Stimulated activated CD4-positive, alpha-beta T cell treated with anti-CD3 and anti-CD28 coated beads, TNF-alpha, amount 100 ng/mL, for 1 hour (primary cell): ENCODE measurements at regions not wholly inside any gene's neighbourhood (a gene's known extent, or its start where the extent isn't known, plus 50 kb on each side); places are given as distances from the start of the nearest gene placed in this dataset.

Experiments used
- DNase-seq, 3 donors: peaks; one replicate each; pipeline ENCODE4 v3.0.0-alpha.2; 2020; ENCODE audit warnings: low read depth in 3 of 3, low spot score in 1 of 3

GRCh38 chr2:137823196-137823595, 141.1 kb upstream of the HNMT start:
- DNase-seq, result no peak

DNA sequence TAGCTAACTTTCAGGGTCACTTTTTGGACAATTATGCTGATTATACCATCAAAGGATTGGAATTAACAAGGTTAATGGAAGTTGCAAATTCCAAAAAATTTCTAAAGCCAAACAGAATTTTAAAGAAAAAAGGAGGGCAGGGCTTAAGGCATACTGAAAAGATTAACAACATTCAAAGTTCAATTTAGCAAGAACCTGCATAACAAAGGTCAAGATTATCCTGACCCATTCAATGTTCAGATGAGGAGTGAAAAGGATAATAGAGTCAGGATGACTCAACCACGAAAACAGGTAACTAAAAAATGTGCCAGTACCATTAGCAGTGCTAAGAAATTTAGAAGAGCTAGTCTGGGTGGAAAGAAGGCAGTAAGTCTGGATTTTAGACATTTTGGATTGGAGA, 139.8 kb upstream of the HNMT start:
- DNase-seq, result no peak

DNA sequence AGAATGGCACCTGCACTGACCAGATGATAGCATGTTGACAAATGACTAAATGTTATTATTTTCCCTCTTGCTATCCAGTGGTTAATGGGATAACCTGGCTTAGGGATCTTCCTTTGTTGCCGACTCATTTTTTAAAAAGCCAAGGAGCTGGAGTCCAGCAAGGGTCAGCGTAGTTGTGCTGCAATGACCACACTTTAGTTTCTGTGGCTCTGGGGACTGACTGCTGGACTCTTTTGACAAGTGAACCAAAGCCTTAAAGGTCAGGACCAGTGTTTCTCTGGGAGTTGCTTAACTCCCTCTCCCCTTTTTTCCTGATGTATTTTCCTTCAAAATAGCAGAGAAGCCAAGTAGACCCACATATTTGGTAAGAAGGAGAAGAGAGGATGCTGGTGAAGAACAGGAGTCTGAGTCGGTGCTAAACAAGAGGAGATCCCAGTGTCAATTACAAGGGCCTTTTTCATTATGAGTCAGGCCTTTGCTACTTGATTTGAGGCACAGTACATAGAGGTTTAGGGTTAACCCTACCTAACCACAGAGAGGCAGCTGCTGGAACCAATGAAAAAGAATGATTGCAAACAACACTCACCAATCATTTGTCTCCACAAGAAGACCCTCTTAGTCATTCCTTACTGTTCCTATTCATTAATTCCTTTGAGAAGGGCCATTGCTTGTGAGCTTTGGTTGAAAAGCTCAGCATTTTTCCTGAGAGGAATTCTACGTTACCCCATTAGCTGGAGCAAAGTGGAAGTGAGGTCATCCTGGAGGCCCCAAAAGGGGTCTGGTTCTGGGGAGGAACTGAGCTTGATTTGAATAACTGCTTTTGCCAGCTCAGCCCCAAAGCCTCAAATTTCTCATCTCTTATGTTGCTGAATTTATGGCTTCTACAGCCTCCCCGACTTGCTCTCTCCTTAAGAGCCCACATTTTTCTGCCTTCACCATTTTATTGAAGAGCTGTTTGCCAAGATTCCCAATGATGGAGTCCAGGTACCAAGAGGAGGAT, 137.6 kb upstream of the HNMT start:
- DNase-seq, result no peak

GRCh38 chr2:137828624-137829023, 135.6 kb upstream of the HNMT start:
- DNase-seq, result no peak

DNA sequence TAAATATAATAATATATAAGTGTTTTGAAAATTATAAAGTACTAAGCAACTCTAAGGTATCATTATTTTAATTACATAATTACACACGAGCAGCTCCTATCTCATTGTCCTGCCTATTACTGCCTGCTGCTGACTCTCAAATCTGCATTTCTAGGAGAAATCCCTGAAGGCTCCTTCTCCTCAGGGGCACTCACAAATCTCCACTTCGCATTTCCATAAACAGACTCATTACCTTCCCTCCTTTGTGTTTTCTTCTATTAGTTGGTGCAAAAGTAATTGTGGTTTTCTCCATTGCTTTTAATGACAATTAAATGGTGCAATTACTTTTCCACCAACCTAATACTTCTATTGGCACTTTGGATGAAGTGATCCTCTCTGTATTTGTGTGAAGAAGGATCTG, 135.0 kb upstream of the HNMT start:
- no peak for DNase-seq

DNA sequence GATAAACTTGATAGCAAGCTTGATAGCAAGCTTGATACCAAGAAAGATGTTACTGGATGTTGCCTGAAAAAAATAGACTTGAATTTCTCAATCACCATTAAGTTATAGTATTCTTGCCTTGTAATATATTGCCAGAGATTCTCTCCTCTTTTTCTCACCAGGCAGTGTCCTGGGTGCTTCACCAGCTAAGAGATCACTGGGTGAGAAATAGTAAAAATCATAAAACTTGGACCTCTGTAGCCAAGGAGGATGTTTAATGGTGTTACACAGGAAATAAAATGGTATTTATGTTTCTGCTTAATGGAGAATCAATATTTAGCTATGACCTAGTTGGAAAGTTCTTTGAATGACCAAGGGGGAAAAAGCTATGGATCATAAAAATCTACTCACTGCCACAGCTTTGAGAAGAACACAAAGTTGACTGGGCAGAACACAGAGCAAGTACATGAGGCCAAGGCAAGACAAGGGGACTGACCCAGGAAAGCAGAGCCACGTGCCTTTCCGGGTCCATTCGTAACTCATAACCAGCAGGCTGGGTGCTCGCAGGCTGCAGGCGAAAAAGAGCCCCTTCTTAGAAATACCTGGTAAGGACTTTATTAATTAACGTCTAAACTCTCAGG, 129.4 kb upstream of the HNMT start:
- no peak for DNase-seq

- no peak for DNase-seq
Observed at GRCh38 chr2:137836671-137837070, 127.6 kb upstream of the HNMT start.

- no peak for DNase-seq
Observed at GRCh38 chr2:137837830-137838229, 126.4 kb upstream of the HNMT start.

GRCh38 chr2:137838255-137839092, 125.8 kb upstream of the HNMT start:
- no peak for DNase-seq

DNA sequence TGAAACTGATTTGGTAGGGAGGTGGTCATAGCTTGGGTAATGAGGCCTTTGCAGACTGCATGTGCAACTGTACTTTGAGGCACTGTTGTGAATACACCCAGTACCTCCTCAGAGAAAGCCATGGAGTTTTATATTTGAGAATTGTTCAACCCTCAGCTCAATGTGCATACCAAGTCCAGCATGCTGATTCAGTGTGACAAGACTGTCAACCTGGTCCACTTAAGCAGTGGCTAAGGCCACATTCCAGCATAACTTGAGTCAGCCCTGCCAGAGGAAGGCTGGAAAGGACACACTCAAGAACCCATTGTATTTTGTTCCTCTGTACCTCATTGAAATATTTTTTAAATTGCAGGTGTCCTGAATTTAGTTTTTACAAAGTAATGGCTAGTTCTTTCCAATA, 121.8 kb upstream of the HNMT start:
- DNase-seq, result no peak

DNA sequence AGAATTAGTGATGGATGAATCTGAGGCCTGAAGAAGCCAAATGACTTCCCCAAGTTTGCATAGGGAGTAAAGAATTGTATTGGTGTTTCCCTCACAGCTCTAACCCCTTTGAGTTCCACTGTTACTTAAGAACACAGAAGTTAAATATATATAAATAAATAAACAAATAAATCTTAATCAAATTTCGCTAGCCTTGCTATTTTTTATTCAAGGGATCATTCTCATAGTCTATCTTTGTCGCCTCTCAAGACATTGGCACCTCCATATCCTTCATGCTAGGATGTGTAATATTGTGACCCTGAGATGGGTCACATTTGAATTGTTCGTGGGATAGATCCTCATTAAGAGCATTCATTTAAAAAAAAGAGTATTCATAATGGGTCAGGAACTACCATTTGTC, 121.3 kb upstream of the HNMT start:
- DNase-seq, result no peak

DNA sequence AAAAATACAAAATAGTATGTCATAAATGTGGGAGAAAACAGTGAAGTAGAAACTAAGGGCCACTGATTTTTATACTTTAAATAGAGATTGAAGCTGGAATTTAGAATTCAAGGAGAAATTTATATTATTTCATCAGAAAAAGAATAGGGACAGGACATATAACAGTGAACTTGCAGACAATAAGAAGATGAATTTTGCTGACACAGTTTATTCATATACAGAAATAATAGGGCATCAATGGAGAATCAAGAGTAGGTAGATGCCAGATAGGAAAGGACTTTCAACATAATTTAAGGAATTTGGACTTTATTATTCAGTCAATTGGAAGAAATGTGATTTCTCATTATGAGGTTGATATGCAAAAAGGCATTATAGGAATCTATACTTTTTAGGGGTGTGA, 118.9 kb upstream of the HNMT start:
- no peak for DNase-seq

DNA sequence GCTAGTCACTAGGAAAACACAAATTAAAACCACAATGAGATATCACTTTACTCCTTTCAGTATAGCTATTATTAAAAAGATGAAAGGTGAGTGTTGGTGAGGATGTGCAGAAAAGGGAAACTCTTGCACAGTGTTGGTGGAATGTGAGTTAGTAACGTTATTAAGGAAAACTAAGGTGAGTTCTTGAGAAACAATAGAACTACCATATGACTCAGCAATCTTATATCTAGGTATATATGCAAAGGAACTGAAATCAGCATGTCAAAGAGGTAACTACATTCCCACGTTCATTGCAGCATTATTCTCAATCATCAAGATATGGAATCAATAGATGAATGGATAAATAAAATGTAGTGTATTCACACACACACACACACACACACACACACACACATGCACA, 117.3 kb upstream of the HNMT start:
- DNase-seq, result no peak

GRCh38 chr2:137847443-137847842, 116.8 kb upstream of the HNMT start:
- no peak for DNase-seq

- DNase-seq, result no peak
Observed at GRCh38 chr2:137857881-137858280, 106.4 kb upstream of the HNMT start.

GRCh38 chr2:137862651-137863050, 101.6 kb upstream of the HNMT start:
- no peak for DNase-seq

DNA sequence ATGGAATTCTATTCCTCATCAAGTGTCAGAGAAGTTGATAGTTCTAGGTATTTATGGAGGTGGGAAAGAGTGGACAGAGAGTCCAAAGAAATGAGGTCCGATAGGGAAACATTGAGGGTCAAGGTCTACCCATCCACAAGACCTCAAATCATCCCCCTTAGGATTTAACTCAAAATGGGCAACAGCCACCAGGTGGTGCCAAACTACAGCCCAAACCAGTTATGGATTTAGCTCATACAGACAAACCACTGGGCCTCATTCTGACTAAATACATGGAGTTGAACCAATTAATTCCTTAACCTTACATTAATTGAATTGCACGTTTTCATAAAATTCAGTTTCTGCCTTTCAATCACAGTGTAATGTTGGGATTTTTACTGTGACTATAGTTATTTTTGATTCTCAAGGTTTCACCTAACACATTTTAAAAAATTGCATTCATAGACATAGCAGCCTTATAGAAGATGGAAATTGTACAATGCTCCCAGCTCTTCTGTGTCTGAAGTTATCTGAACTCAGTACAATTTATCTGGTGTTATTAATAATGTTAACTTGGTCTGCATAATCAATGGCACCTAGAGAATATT, 98.2 kb upstream of the HNMT start:
- peak in 1 of 3 donors; percentile 21 for DNase-seq

DNA sequence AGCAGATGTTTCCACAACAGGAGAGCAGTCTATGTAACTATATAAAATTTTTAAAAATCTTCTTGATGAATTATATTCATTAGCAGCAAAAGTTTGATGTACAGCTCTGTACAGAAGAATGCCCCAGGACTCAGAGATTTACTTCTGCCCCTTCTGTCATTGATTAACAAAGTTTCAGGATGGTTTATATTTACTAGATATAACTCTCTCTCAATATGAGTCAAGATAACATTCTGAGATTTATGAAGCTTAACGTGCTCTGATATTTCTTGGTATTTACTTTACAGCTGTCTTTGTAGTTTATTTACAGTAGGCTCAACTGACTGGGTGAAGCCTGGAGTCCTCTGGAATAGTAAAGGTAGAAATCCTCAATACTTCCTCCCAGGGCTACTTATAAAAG, 93.6 kb upstream of the HNMT start:
- no peak for DNase-seq

DNA sequence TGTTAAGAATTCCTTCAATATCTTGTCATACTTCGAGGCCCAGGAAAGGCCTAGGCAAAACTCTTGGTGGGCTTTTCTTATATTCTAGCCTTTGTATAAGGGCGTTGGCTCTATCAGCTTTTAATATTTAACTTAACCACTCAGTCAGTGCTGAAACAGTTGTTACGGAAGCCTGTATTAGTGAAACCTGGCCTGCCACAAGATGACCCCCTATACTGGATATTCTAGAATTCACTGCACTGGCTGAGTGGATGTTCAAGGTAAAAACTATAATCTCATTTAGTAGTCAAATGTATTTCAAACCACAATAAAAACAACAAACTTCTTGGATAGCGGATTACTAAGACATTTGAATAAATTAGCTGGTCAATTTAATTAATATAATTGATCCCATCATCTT, 91.7 kb upstream of the HNMT start:
- DNase-seq, result no peak

- no peak for DNase-seq
Observed at GRCh38 chr2:137873536-137874244, 90.6 kb upstream of the HNMT start.

DNA sequence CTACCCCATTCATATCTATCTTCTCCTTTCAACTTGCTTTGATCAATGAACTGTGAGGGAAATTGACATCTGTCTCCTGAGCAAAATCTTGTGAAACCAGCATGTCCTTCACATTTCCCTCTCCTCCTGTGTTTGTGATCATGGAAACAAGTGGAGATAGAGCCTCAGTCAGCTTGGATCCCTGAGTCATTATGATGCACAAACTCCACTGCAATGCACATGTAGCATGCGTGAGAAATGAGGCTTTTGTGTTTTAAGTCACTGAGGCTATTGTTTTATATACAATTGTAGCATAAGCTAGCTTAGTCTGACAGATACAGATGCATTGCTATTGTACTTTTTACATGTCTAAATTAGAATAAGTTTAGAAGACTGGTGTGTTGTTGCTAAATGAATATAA, 85.2 kb upstream of the HNMT start:
- no peak for DNase-seq
